Mesodermal cell (in vitro differentiated cells): ENCODE measurements at regions not wholly inside any gene's neighbourhood (a gene's known extent, or its start where the extent isn't known, plus 50 kb on each side); places are given as distances from the start of the nearest gene placed in this dataset.

ENCODE experiments used
- H3K27ac ChIP-seq: 2 replicates; pipeline ENCODE4 v1.7.0; 2013; ENCODE audit warnings: mild to moderate bottlenecking, low read depth, low read length, moderate library complexity; ENCODE audit not compliant: severe bottlenecking
- H3K36me3 ChIP-seq: 2 replicates; pipeline ENCODE4 v1.7.1; 2013; ENCODE audit warnings: mild to moderate bottlenecking, low read length, moderate library complexity; ENCODE audit not compliant: control insufficient read depth, insufficient read depth
- H3K4me1 ChIP-seq: one replicate; pipeline ENCODE4 v1.7.1; 2013; ENCODE audit warnings: mild to moderate bottlenecking, low read length; ENCODE audit not compliant: insufficient read depth, control insufficient read depth, poor library complexity, severe bottlenecking
- H3K4me3 ChIP-seq: 2 replicates; pipeline ENCODE4 v1.7.0; 2013; ENCODE audit warnings: low read length, control low read depth, mild to moderate bottlenecking; ENCODE audit not compliant: insufficient read depth, poor library complexity, severe bottlenecking; ENCODE audit errors: extremely low read depth
- H3K9me3 ChIP-seq: 2 replicates; pipeline ENCODE4 v1.7.1; 2013; ENCODE audit warnings: mild to moderate bottlenecking, low read length, moderate library complexity; ENCODE audit not compliant: control insufficient read depth
- WGBS, 2 experiments: methylation state at CpG; one replicate each; pipeline ENCODE4 v1.1.5; 2013; ENCODE audit warnings: missing lambda C conversion rate in 2 of 2; ENCODE audit not compliant: insufficient coverage in 2 of 2; 5-methylcytosine and 5-hydroxymethylcytosine counted together

DNA sequence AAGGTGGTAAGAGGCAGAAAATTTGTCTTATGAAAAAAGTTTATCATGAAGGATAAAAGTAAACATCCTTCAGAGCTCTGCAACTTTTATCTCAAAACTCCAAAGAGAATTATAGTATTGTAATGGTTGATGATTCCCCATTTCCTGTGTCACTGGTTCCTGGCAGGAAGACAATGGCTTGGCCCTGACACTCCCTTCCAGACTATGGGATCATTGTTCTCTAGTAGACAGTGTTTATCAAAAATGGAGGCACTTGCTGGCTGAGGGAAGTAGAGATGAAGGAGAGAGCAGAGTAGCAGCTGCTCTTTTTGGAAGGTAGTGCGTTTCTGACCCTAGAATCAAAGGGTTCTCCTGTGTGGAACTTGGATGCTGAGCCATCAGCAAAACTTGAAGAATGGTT, 145.9 kb upstream of the ATP1B1 start:
- Histone ChIP-seq H3K4me1 (no peaks in the 10 kb centered on the region), H3K9me3 (no peaks in the 10 kb centered on the region), H3K4me3 (no peak overlapping the region), H3K27ac (no peak overlapping the region), H3K36me3 (no peaks in the 10 kb centered on the region)
- WGBS, 2 experiments = 75 to 95% methylated on average over 1 of the region's 1 CpG

DNA sequence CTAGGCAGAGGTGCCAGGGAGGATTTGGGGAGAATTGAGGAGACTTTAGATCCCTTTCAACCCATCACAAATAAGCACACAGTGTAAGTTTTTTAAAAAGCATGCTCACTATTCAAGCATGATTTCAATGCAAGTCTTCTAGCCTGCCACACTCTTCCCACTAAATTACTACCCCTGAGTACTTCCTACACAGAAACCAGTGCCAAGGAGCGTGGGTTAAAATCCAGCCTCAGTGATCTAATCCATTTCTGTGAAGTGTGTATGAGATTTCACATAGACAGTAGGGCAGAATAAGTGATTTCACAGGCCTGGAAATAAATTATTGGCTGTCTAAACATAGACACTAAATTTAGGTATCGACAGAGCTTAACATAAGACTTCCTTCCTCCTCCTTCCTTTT, 142.9 kb upstream of the ATP1B1 start:
- 83 to 100% methylated on average over 1 to 2 of the region's 2 CpGs for WGBS, 2 experiments

DNA sequence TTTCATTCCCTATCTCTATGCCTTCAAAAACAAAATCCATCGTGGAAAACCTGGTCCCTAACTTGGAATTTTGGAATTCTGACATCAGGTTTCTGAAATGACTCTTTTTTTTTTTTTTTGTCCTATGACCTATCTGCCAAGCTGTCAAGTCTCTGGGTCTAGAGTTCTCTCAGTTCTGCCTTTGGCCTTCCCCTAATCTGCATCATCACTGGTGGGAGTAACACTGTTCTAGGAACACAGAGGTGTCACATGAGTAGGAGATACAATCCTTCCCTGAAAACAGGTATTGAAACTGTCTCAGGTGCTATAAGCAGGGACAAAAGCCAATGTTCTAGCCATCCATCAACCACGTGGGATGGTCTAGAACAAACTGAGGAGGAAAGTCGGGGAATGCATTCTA, 142.0 kb upstream of the ATP1B1 start:
- Histone ChIP-seq H3K36me3 (no peaks in the 10 kb centered on the region), H3K9me3 (no peaks in the 10 kb centered on the region), H3K27ac (no peak overlapping the region), H3K4me3 (no peak overlapping the region), H3K4me1 (no peaks in the 10 kb centered on the region)
- WGBS, 2 experiments = 45 to 86% methylated on average over 2 of the region's 3 CpGs

More for the DNA sequence above, 142.9 kb upstream of the ATP1B1 start:
- Histone ChIP-seq H3K36me3 (no peaks in the 10 kb centered on the region), H3K27ac (no peak overlapping the region), H3K9me3 (no peaks in the 10 kb centered on the region), H3K4me1 (no peaks in the 10 kb centered on the region), H3K4me3 (no peak overlapping the region)

DNA sequence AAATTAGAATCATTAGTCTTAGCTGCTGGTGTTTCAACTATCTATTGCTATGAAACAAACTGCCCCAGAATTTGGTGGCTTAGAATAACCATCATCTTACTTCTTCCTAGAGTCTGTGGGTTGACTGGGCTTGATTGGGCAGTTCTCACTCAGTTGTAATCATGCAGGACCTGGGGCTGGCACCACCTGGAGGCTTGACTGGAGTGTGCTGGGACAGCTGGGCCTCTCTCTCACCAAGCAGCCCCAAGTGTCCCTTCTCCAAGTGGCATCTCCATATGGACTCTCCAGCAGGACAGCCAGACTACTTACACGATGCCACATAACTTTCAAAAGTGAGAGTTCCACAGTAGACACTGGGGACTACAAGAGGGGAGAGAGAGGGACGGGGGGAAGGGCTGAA, 140.3 kb upstream of the ATP1B1 start:
- no peaks in the 10 kb centered on the region for H3K4me1 ChIP-seq
- H3K9me3 ChIP-seq = no peaks in the 10 kb centered on the region
- 93% methylated on average over 2 of the region's 2 CpGs; no CpG with 5 or more reads in 1 of the 2 experiments for WGBS, 2 experiments
- H3K27ac ChIP-seq = no peak overlapping the region
- H3K4me3 ChIP-seq = no peak overlapping the region
- no peaks in the 10 kb centered on the region for H3K36me3 ChIP-seq

DNA sequence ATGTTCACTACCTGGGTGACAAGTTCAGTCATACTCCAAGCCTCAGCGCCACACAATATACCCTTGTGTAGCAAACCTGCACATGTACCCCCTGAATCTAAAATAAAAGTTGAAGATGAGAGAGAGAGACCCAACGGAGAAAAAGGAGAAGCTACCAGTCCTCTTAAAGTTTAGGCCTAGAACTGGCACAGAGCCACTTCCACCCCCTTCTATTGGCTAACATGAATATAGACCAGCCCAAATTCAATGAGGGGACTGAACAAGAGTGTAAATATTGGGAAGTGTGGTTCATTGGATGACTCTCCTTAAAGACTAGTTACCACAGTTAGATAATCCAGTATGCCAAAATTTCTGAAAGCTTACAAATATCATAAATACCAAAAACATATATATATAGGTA, 139.9 kb upstream of the ATP1B1 start:
- WGBS, 2 experiments = no CpG with 5 or more reads among the region's 2 CpGs
- H3K4me3 ChIP-seq = no peak overlapping the region
- no peak overlapping the region for H3K27ac ChIP-seq
- no peaks in the 10 kb centered on the region for H3K4me1 ChIP-seq
- H3K36me3 ChIP-seq = no peaks in the 10 kb centered on the region
- H3K9me3 ChIP-seq = no peaks in the 10 kb centered on the region

DNA sequence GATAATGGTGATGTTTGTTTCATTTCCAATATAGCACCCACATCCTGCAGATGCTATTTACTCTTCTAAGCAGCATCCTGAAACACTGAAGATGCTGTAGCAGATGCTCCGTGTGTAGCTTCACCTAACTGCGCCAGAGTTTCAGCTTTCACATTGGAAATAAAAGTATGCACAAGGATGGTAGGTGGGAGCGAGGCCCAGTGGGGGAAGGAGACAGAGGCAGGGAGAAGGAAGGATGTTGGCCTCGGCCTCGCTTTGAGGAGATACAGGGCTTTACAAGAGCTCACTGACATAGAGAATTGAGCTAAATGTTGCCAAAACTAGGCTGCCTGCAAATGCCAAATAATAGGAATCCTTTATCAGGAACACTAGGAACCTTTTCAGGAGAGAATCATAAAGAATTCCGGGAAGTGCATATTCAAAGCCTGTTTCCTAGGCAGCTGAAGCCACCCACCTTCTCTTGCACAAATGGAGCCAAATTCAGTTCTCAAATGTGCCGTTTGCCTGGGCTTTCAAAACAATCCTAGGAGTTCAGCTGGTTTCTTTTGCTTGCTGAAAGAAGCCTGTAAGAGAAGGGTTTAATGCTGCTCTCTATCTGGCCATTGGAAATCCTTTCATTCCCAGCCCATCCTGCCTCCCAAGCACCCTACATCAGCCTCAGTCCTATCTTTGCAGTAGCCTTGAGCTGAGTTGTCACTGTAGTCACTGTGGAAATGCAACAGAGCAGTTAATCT, 135.4 kb upstream of the ATP1B1 start:
- H3K27ac ChIP-seq = no peak overlapping the region
- 82 to 88% methylated on average over 6 to 7 of the region's 7 CpGs for WGBS, 2 experiments
- H3K4me3 ChIP-seq = no peak overlapping the region

DNA sequence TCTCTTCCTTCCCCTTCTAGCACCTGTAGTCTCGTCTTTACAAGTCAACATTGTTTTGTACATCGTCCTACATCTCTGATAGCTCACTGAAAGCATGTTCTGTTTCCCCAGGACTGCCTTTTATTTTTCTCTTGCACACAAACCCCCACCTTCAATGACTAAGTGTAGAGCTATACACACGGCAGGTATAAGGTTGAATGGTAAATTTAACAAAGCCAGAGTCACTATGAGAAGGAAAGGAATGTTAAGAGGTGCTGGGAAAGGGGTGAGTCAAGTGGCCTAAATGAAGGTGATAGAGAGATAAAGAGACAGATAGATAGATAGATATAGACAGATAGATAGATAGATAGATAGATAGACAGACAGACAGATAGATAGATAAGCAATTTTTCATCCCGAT, 134.3 kb upstream of the ATP1B1 start:
- Histone ChIP-seq H3K36me3 (no peaks in the 10 kb centered on the region), H3K4me1 (no peaks in the 10 kb centered on the region), H3K27ac (no peak overlapping the region), H3K9me3 (no peaks in the 10 kb centered on the region), H3K4me3 (no peak overlapping the region)
- WGBS, 2 experiments = 83 to 93% methylated on average over 2 of the region's 4 CpGs

More for the DNA sequence above, 135.4 kb upstream of the ATP1B1 start:
- no peaks in the 10 kb centered on the region for H3K36me3 ChIP-seq
- no peaks in the 10 kb centered on the region for H3K4me1 ChIP-seq
- H3K9me3 ChIP-seq = no peaks in the 10 kb centered on the region

DNA sequence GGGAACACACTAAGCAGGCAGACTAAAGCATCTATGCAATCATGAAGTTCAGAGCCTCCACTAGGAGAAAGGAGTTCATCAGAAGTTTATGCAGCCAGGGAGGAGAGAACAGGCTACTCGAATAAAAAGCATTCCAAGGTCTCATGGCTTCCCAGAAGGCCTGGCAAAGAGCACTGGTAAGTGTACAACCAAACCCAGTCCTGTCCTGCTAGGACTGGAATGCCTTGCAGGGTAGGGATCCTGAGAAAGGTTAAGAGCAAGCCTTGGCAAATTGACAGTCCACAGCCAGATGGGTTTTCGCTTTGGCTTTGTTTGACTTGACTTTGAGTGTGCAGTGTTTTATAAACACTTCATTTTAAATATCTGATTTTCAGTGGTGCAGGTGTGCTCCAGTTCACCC, 133.6 kb upstream of the ATP1B1 start:
- no peaks in the 10 kb centered on the region for H3K9me3 ChIP-seq
- WGBS, 2 experiments = 60 to 91% methylated on average over 1 of the region's 2 CpGs
- no peaks in the 10 kb centered on the region for H3K36me3 ChIP-seq
- H3K4me3 ChIP-seq = no peak overlapping the region
- H3K27ac ChIP-seq = no peak overlapping the region
- H3K4me1 ChIP-seq = no peaks in the 10 kb centered on the region

DNA sequence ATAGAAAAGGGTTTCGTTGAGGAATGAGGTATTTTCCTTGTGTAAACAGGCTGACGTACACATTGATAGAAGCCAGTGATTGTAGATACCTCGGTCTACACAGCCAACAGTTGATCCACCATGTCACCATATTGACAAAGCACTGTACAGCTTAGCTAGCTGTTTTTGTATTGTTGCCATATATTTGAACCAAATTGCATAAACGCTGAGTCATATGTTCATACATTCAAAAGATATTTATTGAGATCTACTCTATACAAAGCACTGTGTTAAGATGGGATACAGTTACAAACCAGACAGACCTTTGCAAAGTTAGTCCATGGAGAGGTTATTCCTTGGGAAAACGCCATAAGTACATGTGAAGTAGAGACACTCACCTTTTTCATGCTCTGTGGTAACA, 132.4 kb upstream of the ATP1B1 start:
- Histone ChIP-seq H3K4me3 (no peak overlapping the region), H3K4me1 (no peaks in the 10 kb centered on the region), H3K27ac (no peak overlapping the region), H3K36me3 (no peaks in the 10 kb centered on the region), H3K9me3 (no peaks in the 10 kb centered on the region)
- 100% methylated on average over 1 of the region's 5 CpGs for WGBS, 2 experiments

DNA sequence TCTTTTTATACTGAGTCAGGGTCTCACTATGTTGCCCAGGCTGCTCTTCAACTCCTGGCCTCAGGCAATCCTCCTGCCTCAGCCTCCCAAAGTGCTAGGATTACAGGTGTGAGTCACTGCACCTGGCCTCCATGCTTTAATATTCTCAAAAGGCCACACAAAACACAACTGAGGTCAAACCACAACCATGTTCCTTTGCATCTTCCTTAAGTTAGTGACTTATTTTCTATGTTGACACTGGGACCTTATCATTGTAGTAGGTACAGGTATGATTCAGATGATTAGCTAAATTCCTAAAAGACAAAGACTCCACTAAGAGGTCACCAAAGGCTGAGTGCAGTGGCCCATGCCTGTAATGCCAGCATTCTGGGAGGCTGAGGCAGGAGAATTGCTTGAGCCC, 131.9 kb upstream of the ATP1B1 start:
- H3K4me1 ChIP-seq = no peaks in the 10 kb centered on the region
- H3K9me3 ChIP-seq = no peaks in the 10 kb centered on the region
- no peaks in the 10 kb centered on the region for H3K36me3 ChIP-seq
- no peak overlapping the region for H3K27ac ChIP-seq
- H3K4me3 ChIP-seq = no peak overlapping the region

DNA sequence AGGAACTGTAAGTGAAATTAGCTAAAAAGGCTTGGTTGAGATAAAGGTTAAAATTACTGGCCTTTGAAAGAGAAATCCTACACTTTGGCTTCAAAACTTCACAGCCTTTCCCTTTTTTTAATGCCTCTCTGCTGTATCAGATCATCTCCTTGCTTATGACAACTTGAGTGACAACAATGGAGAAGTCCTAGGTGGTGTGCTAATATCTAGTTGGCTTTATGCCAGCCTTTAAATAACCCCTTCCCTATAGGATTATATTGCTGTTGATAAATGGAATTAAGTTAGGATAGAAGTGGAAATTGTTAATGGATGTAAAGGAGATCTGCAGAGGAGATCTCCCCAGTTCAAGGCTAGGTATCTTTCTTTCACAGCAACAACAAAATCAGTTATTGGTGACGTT, 130.2 kb upstream of the ATP1B1 start:
- Histone ChIP-seq H3K9me3 (no peaks in the 10 kb centered on the region), H3K4me1 (no peaks in the 10 kb centered on the region), H3K27ac (no peak overlapping the region), H3K4me3 (no peak overlapping the region), H3K36me3 (no peaks in the 10 kb centered on the region)
- no CpG with 5 or more reads among the region's 1 CpG for WGBS, 2 experiments
